MM.1S (cell line): ENCODE measurements at regions not wholly inside any gene's neighbourhood (a gene's known extent, or its start where the extent isn't known, plus 50 kb on each side); places are given as distances from the start of the nearest gene placed in this dataset.
A peak's percentile ranks its signal among the peaks of the same experiment; 100 is the strongest.

ENCODE experiments used
- DNase-seq: peaks from one replicate; pipeline ENCODE4 v3.0.0-alpha.2; 2015
- H2AFZ ChIP-seq: fragments of 300-600 bp; sonication (generic); 2 replicates; pipeline ENCODE4 v1.6.0; 2016; ENCODE audit warnings: antibody characterized with exemption, low read length
- H3F3A ChIP-seq: fragments of 300-600 bp; sonication (generic); 2 replicates; pipeline ENCODE4 v1.6.1; 2016; ENCODE audit warnings: mild to moderate bottlenecking, antibody characterized with exemption, low read length, moderate library complexity, mixed read lengths; ENCODE audit not compliant: insufficient read depth
- H3K27ac ChIP-seq: fragments of 300-600 bp; sonication (generic); 2 replicates; pipeline ENCODE4 v1.5.1; 2016; ENCODE audit warnings: mild to moderate bottlenecking, low read length
- H3K27me3 ChIP-seq: fragments of 300-600 bp; sonication (generic); replicated peaks from 2 replicates; pipeline ENCODE4 v1.6.0; 2016; ENCODE audit warnings: low read length; ENCODE audit not compliant: insufficient read depth
- H3K36me3 ChIP-seq: fragments of 300-600 bp; sonication (generic); replicated peaks from 2 replicates; pipeline ENCODE4 v1.6.1; 2016; ENCODE audit warnings: mild to moderate bottlenecking, low read length, mixed read lengths; ENCODE audit not compliant: insufficient read depth
- H3K4me1 ChIP-seq: fragments of 300-600 bp; sonication (generic); 2 replicates; pipeline ENCODE4 v1.6.1; 2016; ENCODE audit warnings: low read length, mixed read lengths
- H3K4me2 ChIP-seq: fragments of 300-600 bp; sonication (generic); 2 replicates; pipeline ENCODE4 v1.6.0; 2016; ENCODE audit warnings: low read depth, low read length
- H3K4me3 ChIP-seq: fragments of 300-600 bp; sonication (generic); 2 replicates; pipeline ENCODE4 v1.5.1; 2016; ENCODE audit warnings: low read length, mixed read lengths
- H3K79me2 ChIP-seq: fragments of 300-600 bp; sonication (generic); 2 replicates; pipeline ENCODE4 v1.6.1; 2016; ENCODE audit warnings: mixed run types, low read length, mixed read lengths
- H3K9ac ChIP-seq: fragments of 300-600 bp; sonication (generic); 2 replicates; pipeline ENCODE4 v1.6.1; 2016; ENCODE audit warnings: low read length, mixed read lengths
- H3K9me2 ChIP-seq: fragments of 300-600 bp; sonication (generic); replicated peaks from 2 replicates; pipeline ENCODE4 v1.6.1; 2016; ENCODE audit warnings: mild to moderate bottlenecking, low read length, mixed read lengths; ENCODE audit not compliant: insufficient read depth
- H3K9me3 ChIP-seq: fragments of 300-600 bp; sonication (generic); replicated peaks from 2 replicates; pipeline ENCODE4 v1.6.1; 2016; ENCODE audit warnings: mild to moderate bottlenecking, low read length, mixed read lengths; ENCODE audit not compliant: insufficient read depth
- H4K20me1 ChIP-seq: fragments of 300-600 bp; sonication (generic); 2 replicates; pipeline ENCODE4 v1.6.1; 2016; ENCODE audit warnings: mild to moderate bottlenecking, low read length, moderate library complexity, mixed read lengths; ENCODE audit not compliant: insufficient read depth
- CTCF ChIP-seq: fragments of 300-600 bp; sonication (generic); IDR thresholded peaks from 2 replicates; pipeline ENCODE4 v1.5.1; 2016; ENCODE audit warnings: antibody characterized with exemption, low read length, mixed read lengths
- EZH2 ChIP-seq: fragments of 300-600 bp; sonication (generic); optimal IDR thresholded peaks from 2 replicates; pipeline ENCODE3; 2017; ENCODE audit warnings: low read depth, mild to moderate bottlenecking, antibody characterized with exemption, low read length, mixed read lengths
- EZH2phosphoT487 ChIP-seq: fragments of 300-600 bp; sonication (generic); IDR thresholded peaks from 2 replicates; pipeline ENCODE4 v1.6.1; 2018; ENCODE audit warnings: antibody characterized with exemption, low read length

- H3K4me3 ChIP-seq, result no peak overlapping the region
- no peaks in the 10 kb centered on the region for H3K9me2 ChIP-seq
- H3K9me3 ChIP-seq, result no peaks in the 10 kb centered on the region
- no peaks in the 10 kb centered on the region for H3F3A ChIP-seq
- H4K20me1 ChIP-seq, result no peaks in the 10 kb centered on the region
- H3K9ac ChIP-seq, result no peak overlapping the region
- TF ChIP-seq EZH2phosphoT487, result no peak
- no peak for TF ChIP-seq CTCF
- no peak for TF ChIP-seq EZH2
- H3K4me2 ChIP-seq, result peak overlapping the region; percentile 4; the same call in 1 of the 2 replicates
- H3K27me3 ChIP-seq, result no peaks in the 10 kb centered on the region
- no peak overlapping the region for H2AFZ ChIP-seq
- H3K4me1 ChIP-seq, result no peaks in the 10 kb centered on the region
- DNase-seq, result peak; percentile 11
- H3K79me2 ChIP-seq, result no peaks in the 10 kb centered on the region
- H3K27ac ChIP-seq, result no peak overlapping the region
- H3K36me3 ChIP-seq, result no peaks in the 10 kb centered on the region
These were observed 272.3 kb upstream of the EPHA4 start for GRCh38 chr2:221844212-221845020.

- Histone ChIP-seq H3K4me2 (no peak overlapping the region), H3K27ac (no peak overlapping the region), H3K4me1 (no peaks in the 10 kb centered on the region), H3K36me3 (no peaks in the 10 kb centered on the region), H3K4me3 (no peak overlapping the region), H3K9ac (no peak overlapping the region), H4K20me1 (no peaks in the 10 kb centered on the region), H3F3A (no peaks in the 10 kb centered on the region), H3K79me2 (no peaks in the 10 kb centered on the region), H3K9me2 (no peaks in the 10 kb centered on the region), H3K27me3 (no peaks in the 10 kb centered on the region), H2AFZ (no peak overlapping the region), H3K9me3 (no peaks in the 10 kb centered on the region)
- TF ChIP-seq EZH2phosphoT487 (no peak), CTCF (no peak), EZH2 (no peak)
- no peak for DNase-seq
These were observed 264.0 kb upstream of the EPHA4 start for GRCh38 chr2:221836095-221836494.

GRCh38 chr2:221833966-221834365 is 261.9 kb upstream of the EPHA4 start:
- no peaks in the 10 kb centered on the region for H3K36me3 ChIP-seq
- H3K9me2 ChIP-seq, result no peaks in the 10 kb centered on the region
- no peaks in the 10 kb centered on the region for H3K4me1 ChIP-seq
- H3K79me2 ChIP-seq, result no peaks in the 10 kb centered on the region
- no peaks in the 10 kb centered on the region for H3K9me3 ChIP-seq
- H3F3A ChIP-seq, result no peaks in the 10 kb centered on the region
- no peak overlapping the region for H3K27ac ChIP-seq
- no peak overlapping the region for H3K4me3 ChIP-seq
- H4K20me1 ChIP-seq, result no peaks in the 10 kb centered on the region
- H3K9ac ChIP-seq, result no peak overlapping the region
- TF ChIP-seq CTCF, result no peak
- no peak for TF ChIP-seq EZH2phosphoT487
- no peak for TF ChIP-seq EZH2
- H3K4me2 ChIP-seq, result no peak overlapping the region
- no peak for DNase-seq
- no peaks in the 10 kb centered on the region for H3K27me3 ChIP-seq
- H2AFZ ChIP-seq, result no peak overlapping the region
